ENCODE measurements at regions not wholly inside any gene's neighbourhood (a gene's known extent, or its start where the extent isn't known, plus 50 kb on each side); places are given as distances from the start of the nearest gene placed in this dataset.
"Not testable (repeated sequence)": the region's sequence is repeated elsewhere in the genome, so short reads cannot be mapped to it uniquely, and the experiment has no call there.

DNA sequence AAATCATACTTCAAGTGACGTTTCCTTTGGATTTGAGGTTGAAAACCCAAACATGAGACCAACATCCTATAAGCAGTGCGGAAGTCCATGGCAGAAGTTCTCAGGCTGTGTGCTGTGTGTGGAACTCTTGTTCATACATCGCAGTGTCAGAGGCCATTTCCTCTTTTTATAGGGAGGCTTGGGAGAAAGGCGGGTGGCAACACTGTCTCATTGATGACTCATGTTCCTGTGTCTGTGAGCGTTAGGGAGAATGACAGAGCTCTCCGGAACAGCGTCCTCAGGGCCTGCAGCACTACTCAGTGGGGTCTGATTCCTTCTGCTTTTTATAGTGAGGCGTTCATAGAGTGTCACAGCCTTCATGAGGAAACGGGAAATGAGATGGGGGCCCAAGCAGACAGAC lies 98.8 kb upstream of the BASP1 start:
- DNase-seq (ENCODE audit: low read depth in 4 of 4, low spot score in 3 of 4): no peak

DNA sequence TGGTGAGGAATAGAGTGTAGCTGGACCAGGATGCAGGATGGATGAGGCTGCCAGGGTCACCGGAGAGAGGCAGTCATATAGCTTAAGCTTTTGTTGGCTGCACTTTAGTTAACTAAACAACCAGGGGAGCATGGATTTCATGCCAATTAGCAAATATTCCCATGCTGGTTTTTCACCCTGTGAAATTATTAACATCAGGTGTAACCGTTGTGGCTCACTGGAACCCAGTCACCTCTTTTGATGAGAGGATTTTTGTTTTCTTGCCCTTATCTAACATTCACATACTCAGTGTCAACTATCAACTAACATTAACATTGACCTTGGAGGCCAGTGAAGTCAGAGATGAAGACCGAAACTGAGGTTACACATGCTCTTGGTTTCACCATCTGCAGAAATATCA lies 97.2 kb upstream of the BASP1 start:
- no peak for DNase-seq (ENCODE audit: low read depth in 4 of 4, low spot score in 3 of 4)

DNA sequence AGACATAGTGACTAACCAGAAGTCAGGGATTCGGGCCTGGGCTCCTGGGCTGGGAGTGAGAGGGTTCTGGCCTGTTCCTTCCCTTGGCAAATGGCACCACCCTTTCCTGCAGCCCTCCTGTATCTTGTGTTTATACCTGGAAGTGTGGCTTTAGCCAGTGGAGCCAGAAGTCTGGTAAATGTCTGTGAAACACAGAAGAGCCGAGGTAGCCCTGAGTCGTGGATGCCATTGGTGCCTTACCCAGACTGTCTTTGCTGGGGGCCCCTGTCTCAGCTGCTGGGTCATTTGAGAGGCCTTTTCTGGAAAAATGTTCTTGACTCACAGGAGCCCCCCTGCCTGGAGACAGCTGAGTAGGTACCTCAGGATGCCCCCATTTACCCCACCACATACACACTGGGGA lies 95.7 kb upstream of the BASP1 start:
- DNase-seq (ENCODE audit: low read depth in 4 of 4, low spot score in 3 of 4): no peak

DNA sequence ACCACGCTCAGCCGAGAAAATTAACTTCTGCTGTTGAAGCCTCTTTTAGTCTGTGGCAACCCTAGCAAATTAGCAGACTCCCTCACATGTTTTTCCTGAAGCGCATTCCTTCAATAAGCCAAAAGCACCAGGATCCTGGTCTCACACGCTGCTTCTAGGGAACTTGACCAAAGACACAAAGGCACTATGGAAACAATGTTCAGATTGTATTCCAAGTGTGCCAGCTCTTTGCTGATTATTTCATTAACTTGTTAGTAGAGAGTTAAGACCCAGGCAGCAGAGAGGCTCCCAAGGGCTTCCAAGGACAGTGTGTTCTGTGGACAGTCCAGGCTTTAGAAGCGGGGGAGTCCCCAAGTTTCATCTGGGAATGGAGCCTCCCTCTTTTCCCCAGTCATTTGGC lies 94.4 kb upstream of the BASP1 start:
- no peak for DNase-seq (ENCODE audit: low read depth in 4 of 4, low spot score in 3 of 4)

DNA sequence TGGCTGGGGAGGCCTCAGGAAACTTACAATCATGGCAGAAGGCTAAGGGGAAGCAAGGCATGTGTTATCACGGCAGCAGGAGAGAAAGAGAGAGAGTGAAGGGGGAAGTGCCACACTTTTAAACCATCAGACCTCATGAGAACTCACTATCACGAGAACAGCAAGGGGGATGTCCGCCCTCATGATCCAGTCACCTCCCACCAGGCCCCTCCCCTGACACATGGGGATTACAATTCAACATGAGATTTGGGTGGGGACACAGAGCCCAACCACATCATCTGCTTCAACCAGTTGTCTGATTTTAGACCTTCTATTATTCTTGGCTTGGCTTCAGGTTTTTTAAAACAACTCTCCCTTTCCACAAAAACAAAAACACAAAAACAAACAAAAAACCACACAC lies 93.7 kb upstream of the BASP1 start:
- DNase-seq (ENCODE audit: low read depth in 4 of 4, low spot score in 3 of 4): not testable (repeated sequence)

DNA sequence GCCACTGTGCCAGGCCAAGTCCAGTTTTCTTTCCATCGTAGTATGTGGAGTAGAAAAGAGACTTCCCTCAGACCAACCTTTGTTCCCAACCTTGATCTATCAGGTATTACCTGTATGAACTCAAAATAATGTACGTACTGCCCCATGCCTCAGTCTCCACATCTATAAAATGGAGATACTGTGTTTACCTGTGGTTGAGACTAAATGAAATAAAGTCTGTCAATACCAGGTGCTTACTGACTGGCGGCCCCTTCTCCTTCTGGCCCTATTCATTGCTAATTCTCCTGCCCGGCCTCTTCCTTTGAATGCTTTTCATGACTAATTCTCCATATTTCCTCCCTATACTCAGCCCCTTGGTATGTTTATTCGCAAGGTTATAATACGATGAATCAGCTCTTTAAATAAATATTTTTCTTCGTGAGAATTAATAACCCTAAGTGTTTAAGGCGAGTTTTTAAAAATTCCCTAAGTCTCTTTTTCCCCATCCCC lies 89.6 kb upstream of the BASP1 start:
- no peak for DNase-seq (ENCODE audit: low read depth in 4 of 4, low spot score in 3 of 4)

DNA sequence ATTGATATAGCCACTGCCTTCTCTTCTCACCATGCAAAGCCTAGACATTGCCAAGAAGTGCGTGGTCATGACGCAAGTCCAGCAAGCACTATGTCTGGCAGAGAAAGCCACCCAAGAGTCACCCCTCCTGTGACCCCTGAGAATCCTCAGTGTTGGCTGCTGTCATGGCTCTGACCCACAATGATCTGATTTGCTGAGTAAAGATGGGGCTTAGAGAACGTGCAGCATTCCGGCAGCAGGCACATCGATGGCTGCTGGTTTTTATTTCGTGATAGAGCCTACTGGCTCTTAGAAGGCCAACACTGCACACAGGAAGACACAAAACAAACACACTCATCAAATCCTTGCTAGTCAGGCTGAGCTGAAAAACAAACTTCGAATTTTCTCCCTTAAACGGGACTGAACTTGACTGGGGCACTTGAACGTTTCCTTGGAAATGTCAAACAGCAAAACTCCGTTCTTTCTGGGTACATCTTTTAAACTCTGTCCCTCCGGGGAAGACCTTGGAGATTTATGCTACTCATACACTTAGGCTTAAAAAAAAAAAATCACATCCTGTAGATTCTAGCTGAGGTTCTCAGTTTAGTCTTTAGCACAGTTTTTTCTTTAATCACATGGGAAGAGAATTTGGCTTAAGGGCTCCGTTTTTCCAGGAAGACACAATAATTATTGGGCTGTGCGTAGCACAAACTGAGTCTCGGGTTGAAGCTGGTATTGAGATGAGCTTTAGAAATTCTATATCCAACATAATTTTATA lies 88.2 kb upstream of the BASP1 start:
- no peak for DNase-seq (ENCODE audit: low read depth in 4 of 4, low spot score in 3 of 4)

DNA sequence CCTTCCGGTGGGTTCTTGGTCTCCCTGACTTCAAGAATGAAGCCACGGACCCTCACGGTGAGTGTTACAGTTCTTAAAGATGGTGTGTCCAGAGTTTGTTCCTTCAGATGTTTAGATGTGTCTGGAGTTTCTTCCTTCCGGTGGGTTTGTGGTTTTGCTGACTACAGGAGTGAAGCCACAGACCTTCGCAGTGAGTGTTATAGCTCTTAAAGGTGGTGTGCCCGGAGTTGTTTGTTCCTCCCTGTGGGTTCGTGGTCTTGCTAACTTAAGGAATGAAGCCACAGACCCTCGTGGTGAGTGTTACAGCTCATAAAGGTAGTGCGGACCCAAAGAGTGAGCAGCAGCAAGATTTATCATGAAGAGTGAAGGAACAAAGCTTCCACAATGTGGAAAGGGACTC lies 87.1 kb upstream of the BASP1 start:
- not testable (repeated sequence) for DNase-seq (ENCODE audit: low read depth in 4 of 4, low spot score in 3 of 4)

DNA sequence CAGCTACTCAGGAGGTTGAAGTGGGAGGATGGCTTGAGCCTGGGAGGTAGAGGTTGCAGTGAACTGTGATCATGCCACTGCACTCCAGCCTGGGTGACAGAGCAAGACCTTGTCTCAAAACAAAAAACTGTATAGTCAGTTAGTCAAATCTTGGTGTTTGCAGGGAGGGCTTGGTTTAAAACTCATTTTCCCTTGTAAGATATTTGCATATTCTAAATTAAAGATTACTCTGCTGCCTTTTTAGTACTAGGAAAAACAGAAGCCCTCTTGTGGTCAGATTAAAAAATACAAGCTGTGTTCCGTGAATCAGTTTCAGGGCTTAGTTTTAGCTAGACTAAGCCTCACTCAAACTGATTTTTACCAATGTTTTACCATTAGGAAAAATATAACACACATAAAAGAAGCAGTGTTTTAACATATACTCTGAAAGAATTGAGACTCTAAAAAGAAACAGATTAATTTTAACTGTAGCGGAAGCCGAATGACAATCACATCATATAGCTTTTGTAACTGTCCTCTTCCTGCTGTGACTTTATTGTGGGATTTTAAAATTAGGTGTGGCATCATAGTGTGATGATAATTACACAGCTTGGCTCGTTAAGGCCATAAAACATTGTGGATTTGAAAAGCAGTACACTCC lies 84.9 kb upstream of the BASP1 start:
- DNase-seq (ENCODE audit: low read depth in 4 of 4, low spot score in 3 of 4): peak in 1 of 4 donors; percentile 38

DNA sequence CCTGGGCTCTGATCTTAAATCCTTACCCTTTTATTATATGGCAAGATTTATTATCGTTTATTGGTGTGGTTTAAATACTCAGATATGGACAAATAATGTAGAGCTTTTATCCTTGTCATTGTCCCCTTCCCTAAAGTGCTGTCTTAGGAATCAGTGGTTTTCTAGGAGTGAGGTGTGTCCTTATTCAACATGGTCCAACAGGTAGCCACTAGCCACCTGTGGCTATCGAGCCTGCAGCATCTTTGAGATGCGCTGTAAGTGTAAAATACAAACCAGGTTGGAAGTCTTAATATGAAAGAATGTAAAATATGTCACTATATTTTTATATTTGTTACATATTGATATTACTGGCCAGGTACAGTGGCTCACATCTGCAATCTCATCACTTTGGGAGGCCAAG lies 82.4 kb upstream of the BASP1 start:
- no peak for DNase-seq (ENCODE audit: low read depth in 4 of 4, low spot score in 3 of 4)

DNA sequence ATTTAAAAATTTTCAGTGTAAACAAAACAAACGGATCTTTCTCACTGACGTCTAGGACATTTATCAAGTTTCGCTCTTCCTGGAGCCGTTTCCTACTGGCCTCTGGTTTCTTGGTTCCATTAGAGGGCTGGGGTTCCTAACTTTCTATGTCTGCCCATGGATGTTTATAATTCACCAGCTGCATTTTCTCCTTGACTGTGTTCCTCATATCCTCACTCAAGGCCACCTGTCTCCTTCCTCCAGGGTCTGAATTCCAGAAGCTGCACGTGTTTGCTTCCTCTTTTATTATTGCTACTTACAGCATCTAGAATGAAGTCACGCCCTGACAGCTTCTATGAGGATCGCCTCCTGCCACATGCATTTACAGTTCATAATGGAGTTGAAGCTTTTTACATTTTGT lies 74.1 kb upstream of the BASP1 start:
- no peak for DNase-seq (ENCODE audit: low read depth in 4 of 4, low spot score in 3 of 4)

DNA sequence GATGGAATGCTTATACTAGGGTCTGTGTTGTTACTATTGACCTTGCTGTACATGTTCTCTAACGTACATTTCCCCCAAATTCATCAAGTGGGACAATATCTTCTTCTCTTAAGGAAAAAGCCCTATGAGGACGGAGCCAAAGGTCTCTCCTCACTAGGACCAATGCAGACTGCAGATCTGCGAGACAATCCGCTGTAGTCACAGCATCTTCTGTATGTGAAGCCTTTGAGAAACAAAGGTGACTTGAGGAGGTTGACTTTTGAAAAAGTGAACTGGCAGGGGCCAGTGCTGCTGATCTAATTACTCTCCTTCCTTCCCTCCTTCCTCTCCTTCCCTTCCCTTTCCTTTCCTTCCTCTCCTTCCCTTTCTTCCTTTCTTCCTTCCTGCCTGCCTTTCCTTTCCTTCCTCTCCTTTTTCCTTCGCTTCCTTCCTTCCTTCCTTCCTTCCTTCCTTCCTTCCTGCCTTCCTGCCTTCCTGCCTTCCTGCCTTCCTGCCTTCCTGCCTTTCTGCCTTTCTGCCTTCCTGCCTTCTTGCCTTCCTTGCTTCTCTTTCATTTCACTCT lies 71.1 kb upstream of the BASP1 start:
- DNase-seq (ENCODE audit: low read depth in 4 of 4, low spot score in 3 of 4): no peak

DNA sequence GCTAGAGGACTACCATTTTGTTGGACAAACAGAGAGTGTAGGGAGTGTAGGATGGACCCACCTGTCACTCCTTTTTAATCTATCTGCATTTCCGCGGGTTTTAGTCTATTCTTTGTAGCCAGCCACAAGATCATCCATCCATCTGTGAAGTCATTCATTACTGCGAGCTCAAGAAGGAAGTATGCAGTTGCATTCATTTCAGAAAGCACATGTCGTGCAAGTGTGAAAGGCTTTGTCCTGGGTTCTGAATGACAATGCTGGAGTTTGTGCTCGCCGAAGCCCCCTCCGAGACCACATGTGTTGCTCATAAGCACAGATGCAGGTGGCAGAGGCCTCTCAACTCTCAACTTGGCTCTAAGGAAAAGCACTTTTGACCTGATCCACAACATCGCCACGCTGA lies 70.3 kb upstream of the BASP1 start:
- no peak for DNase-seq (ENCODE audit: low read depth in 4 of 4, low spot score in 3 of 4)

DNA sequence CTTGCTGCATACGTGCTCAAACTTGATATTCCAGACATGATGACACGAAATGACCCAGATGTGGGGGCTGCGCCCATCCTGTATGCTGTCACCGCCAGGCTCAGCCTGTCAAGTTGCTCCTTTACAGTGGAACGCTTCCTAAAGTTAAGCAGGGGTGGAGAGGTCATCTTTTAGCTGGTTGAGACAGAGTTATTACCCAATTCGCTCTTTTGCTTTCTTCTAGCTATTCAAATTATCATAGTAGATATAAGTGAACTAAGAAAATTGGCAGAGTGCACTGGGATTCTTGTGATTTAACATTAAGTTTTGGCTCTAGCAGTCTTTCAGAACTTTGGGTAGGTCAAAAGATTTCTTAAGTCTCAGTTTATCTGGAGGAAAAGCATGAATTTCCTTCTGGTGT lies 69.8 kb upstream of the BASP1 start:
- DNase-seq (ENCODE audit: low read depth in 4 of 4, low spot score in 3 of 4): no peak

DNA sequence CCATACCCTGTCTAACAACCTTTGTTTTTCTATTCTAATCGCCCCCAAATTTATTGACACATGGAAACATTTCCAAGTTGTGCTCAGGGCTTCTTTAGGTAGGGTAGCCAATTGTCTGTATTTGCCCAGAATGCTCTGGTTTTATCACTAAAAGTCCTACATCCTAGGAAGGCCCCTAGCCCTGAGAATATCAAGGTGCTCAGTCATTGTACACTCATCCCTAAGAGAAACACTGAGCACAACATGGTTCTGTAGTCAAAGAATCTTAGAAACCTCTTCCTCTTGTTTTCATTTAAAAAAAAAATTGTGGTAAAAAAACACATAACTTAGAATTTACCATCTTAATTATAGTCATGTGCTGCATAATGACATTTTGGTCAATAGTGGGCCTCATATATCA lies 69.0 kb upstream of the BASP1 start:
- no peak for DNase-seq (ENCODE audit: low read depth in 4 of 4, low spot score in 3 of 4)

DNA sequence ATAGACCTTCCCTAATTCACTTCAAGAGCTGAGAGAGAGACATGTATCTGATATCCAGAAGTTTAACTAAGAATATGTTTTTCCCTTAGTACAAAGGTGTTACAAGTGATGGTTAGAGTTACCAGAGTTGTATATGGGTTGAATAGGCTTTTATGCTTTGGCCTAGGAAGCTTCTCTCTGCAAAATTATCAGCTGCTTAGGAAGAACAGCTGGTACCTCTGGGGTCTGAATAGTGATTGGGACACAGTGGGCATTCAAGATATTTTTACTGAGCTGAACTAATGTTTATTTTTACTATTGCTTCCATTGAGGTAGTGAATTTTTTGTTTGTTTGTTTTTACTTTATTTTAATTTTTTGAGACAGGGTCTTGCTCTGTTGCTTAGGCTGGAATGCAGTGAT lies 67.6 kb upstream of the BASP1 start:
- DNase-seq (ENCODE audit: low read depth in 4 of 4, low spot score in 3 of 4): no peak

DNA sequence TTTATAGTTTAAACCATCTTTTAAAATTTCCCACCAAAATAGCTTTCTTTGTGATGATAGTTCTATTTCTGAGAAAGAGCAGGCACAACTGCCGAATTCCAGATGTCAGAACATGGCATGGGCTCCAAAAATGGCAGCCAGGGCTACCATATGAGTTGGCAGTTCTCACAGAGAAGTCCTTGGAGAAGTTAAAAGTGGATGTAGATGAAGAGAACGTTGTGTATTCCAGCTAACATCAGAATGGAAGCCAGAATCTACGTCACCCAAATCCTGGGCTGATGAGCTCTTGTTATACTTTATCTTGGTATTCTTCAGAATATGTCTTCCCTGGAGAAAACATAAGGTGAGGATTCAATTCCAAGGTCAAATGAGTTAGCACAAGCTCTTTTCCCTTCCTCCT lies 66.9 kb upstream of the BASP1 start:
- no peak for DNase-seq (ENCODE audit: low read depth in 4 of 4, low spot score in 3 of 4)

DNA sequence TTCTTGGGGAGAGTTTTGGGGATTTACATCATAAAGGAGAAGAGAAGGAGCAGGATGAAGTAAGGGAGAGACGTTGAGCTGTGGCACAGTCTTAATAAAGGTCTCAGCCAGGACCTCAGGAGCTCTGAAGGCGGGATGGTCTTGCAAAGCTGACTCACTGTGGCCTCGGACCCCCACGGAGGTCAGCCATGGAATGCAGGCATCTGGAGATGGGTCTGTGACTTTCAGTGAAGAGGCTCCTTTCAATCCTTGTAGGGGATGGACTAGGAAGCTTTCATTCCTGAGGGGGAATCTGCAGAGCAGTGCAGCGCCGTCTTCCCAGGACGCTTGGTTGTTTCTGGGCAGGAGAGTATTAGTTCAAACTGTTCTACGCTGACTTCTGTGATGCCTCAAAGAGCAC lies 65.7 kb upstream of the BASP1 start:
- no peak for DNase-seq (ENCODE audit: low read depth in 4 of 4, low spot score in 3 of 4)

DNA sequence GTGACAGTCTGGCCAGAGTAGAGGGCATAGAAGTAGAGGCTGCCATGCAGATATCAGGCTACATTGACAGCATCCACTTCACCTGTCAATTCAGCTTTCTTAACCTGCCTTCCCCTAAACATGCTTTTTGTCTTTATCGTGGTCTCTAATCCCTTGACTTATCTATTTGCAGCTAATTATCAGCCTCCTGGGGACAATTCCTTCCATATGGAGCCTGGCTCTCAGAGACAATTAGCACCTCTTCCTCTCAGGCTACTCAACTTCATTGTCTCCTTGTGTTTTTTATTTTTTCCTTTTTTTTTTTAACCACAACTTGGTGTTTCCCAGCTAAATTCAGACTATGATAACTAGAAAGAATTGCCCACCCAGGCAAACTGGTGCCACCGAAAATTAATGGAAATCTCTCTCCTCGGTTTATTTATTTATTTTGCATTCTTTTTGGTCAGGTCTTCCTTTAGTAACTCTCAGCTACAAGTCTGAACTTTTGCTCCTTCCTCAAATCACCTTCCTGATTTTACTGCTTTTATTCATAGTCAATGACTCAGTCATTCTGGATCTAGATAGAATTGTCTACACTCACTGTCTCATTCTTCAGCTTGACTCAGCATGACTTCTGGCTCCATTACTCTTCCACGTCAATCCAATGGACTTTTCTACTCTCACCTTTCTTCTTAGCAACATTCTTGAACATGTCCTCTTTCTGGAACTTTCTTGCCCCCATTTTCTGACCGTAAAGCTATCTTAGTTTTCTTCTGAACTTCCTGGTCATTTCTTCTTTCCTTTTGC lies 63.0 kb upstream of the BASP1 start:
- no peak for DNase-seq (ENCODE audit: low read depth in 4 of 4, low spot score in 3 of 4)

DNA sequence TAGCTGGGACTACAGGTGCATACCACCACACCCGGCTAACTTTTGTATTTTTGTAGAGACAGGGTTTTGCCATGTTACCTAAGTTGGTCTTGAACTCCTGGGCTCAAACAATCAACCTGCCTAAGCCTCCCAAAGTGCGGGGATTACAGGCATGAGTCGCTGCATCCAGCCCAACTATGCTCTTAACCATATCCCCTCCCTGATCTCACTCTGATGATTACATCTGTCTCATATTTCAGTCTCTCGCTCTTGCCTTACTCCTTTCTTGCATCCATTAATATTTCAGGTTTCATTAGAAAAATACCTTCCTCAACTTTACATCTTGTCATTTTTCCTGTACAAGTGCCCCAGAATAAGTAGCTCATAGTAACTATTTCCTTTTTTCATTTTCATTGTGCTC lies 61.0 kb upstream of the BASP1 start:
- no peak for DNase-seq (ENCODE audit: low read depth in 4 of 4, low spot score in 3 of 4)

DNA sequence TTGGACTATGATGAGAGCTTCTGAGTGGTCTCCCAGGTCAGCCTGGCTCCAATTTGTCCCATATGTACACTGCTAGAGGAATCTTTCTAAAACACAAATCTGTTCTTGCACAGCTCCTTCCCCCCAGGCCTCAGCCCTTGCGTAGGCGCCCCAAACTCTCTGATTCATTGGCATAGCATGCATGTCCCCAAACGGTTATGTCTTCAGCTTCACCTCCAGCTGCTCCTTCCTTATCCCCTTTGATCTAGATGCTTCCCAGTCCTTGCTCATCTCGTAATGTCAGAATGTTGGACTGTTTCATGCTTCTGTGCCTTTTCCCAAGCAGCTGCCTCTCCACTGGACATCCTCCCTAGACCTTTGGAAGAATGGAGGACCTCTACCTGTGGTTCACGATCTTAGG lies 60.1 kb upstream of the BASP1 start:
- no peak for DNase-seq (ENCODE audit: low read depth in 4 of 4, low spot score in 3 of 4)
